GM13976 (cell line): ENCODE measurements at regions not wholly inside any gene's neighbourhood (a gene's known extent, or its start where the extent isn't known, plus 50 kb on each side); places are given as distances from the start of the nearest gene placed in this dataset.

Experiments
- DNase-seq: peaks from one replicate; pipeline ENCODE4 v3.0.0; 2012; ENCODE audit warnings: low spot score
- in situ Hi-C: fragments of 300-500 bp; cut with MboI; formaldehyde crosslinking; loops from one replicate; pipeline ENCODE4 v1.12.0; 2022; ENCODE audit warnings: low sequenced_read_pairs, mixed read lengths, inconsistent platforms; ENCODE audit not compliant: unreplicated experiment
- TF ChIP-seq, protein P1 (sequence below): IDR thresholded peaks from 2 replicates; pipeline ENCODE4 v1.5.1; 2012; ENCODE audit warnings: borderline replicate concordance, mild to moderate bottlenecking; ENCODE audit not compliant: insufficient read depth; ENCODE audit errors: extremely low read depth, missing control alignments, control extremely low read depth

DNA sequence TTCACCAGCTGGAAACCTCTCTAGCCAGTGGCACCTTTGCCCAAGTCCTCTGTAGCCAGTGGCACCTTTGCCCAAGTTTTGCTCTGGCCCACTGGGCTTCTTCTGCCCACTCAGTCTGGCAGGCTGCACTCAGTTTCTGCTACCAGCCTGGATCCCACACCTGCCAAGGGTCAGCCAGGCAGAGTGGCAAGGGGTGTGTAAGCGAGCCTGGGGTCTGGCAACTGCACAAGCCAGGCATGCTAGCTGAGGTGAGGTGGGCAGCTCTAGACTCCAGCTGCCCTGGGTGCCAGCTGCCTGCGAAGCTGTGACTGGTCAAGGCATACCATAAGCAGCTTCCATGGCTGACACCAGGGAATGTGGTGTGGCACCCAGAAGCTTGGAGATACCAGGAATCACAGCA, 233.1 kb upstream of the DKK2 start:
- TF ChIP-seq, protein P1, sequence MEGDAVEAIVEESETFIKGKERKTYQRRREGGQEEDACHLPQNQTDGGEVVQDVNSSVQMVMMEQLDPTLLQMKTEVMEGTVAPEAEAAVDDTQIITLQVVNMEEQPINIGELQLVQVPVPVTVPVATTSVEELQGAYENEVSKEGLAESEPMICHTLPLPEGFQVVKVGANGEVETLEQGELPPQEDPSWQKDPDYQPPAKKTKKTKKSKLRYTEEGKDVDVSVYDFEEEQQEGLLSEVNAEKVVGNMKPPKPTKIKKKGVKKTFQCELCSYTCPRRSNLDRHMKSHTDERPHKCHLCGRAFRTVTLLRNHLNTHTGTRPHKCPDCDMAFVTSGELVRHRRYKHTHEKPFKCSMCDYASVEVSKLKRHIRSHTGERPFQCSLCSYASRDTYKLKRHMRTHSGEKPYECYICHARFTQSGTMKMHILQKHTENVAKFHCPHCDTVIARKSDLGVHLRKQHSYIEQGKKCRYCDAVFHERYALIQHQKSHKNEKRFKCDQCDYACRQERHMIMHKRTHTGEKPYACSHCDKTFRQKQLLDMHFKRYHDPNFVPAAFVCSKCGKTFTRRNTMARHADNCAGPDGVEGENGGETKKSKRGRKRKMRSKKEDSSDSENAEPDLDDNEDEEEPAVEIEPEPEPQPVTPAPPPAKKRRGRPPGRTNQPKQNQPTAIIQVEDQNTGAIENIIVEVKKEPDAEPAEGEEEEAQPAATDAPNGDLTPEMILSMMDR, result no peak
- no peak for DNase-seq
- in situ Hi-C loops, result no loop called here

DNA sequence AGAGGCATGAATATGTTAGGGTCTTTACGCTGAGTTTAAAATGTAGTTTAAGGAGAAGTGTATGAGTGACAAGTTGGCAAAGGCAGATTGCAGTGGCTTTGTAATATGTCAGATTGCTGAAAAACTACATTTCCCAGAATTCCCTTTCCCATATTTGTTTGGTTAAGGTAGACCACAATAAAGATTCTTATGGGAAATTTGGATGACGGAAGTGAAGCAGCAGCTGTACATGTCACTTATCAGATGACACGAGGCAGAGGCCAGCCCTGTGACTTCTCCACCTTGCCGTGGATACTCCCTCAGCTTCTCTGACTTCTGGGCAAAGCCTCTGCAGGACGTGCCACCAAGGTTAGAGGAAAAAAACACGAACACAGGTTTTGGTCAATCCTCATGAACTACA, 229.7 kb upstream of the DKK2 start:
- in situ Hi-C loops, result no loop called here
- TF ChIP-seq, protein P1, result no peak
- no peak for DNase-seq

DNA sequence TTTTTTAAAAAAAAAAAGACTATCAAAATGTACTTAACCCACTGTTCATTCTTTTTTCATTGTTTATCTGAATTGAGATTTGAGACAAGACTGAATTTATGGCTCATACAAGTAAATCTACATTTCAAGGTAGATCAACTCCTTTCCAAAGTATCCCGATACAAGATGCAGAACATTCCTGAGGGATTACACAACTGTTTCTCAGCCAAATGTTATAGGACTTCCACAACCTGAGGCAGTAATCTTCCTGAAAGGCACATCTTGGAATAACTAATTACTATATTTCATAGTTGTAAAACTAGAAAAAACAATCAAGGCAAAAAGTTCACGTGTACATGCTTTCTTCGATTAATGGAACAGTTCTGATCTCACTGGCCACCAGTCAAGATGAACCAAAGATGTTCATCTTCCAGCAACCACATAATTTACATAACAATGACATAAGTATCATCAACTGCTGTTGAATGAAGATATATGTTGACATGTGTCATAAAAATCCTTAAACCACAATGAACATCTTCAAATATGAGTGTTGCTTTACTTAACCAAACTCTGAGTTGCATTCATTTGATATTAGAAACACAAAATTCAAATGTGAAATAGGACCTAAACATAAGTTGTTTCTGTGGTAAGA, 225.2 kb upstream of the DKK2 start:
- in situ Hi-C loops, result no loop called here
- TF ChIP-seq, protein P1, result no peak
- no peak for DNase-seq

DNA sequence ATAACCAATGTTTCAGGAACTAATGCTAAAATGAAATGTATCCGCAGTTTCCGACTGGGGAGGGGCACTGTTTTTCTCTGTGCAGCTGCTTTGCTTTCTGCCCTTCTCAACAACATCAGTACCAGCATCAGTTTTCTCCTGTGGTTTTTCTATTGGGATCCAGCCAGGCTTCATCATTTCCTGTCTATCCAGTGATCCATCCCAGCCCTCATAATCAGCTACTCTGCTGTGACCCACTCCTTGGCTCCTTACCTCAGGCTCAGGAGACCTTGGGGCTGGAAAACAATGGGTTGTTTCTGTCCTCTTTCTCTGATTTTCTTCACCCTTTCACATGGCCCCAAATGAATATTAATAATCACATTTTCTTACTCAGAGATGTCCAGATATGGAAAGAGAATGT, 222.2 kb upstream of the DKK2 start:
- in situ Hi-C loops, result no loop called here
- TF ChIP-seq, protein P1, result no peak
- DNase-seq, result no peak

DNA sequence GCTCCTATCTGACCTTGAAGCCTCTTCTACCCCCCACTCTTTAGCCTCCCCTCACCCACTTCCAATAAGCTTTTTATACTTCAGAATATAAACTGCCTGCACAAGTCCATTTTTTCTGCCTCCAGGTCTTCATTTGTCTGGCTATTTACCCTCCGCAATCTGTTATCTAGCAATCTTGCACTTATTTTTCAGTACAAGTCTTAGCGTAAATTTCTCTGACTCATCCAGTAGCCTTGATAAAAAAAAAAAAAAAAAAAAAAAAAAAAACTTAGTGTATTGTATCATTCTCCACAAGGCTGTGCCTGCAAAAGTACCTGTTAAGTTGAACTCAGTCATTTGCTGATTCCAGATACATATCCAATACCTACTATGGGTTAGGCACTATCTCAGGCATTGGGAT, 219.5 kb upstream of the DKK2 start:
- TF ChIP-seq, protein P1, result no peak
- no peak for DNase-seq
- in situ Hi-C loops, result no loop called here

DNA sequence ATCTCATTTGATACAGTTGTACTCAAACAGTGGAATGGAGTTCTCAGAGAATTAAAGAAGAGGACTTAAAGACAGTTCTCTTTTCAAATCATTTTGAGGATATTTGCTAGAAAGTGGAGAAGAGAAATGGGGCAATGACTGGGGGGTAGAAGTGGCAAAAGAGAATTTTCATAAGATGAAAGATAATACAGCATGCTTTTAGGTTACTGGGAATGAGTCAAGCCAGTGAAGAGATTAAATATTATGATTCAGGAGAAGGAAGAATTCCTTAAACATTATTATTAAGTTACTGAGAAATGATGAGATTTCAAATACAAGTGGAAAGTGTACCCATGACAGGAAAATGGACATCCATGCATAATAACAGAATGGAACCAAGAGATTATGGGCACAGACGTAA, 219.0 kb upstream of the DKK2 start:
- in situ Hi-C loops, result no loop called here
- no peak for DNase-seq
- TF ChIP-seq, protein P1, result no peak
